OCI-LY1 (cell line): ENCODE measurements at regions not wholly inside any gene's neighbourhood (a gene's known extent, or its start where the extent isn't known, plus 50 kb on each side); places are given as distances from the start of the nearest gene placed in this dataset.

Experiments
- H2AFZ ChIP-seq: fragments of 200-600 bp; sonication (generic), shearing (Covaris generic); 2 replicates; pipeline ENCODE4 v1.6.0; 2014; ENCODE audit warnings: antibody characterized with exemption, mild to moderate bottlenecking, low read length
- H3F3A ChIP-seq: fragments of 200-600 bp; sonication (generic), shearing (Covaris generic); 2 replicates; pipeline ENCODE4 v1.6.0; 2014; ENCODE audit warnings: mild to moderate bottlenecking, antibody characterized with exemption, low read length, moderate library complexity; ENCODE audit not compliant: insufficient read depth
- H3K27ac ChIP-seq: fragments of 200-600 bp; sonication (generic); 2 replicates; pipeline ENCODE4 v1.5.1; 2014; ENCODE audit warnings: low read length, mixed run types, mild to moderate bottlenecking, low read depth; ENCODE audit not compliant: poor library complexity, severe bottlenecking
- H3K27me3 ChIP-seq: fragments of 200-600 bp; sonication (generic); 2 replicates; pipeline ENCODE4 v1.6.0; 2014; ENCODE audit warnings: antibody characterized with exemption, mild to moderate bottlenecking, low read length, moderate library complexity; ENCODE audit not compliant: insufficient read depth
- H3K36me3 ChIP-seq: fragments of 200-600 bp; sonication (generic); 2 replicates; pipeline ENCODE4 v1.6.1; 2014; ENCODE audit warnings: mild to moderate bottlenecking, antibody characterized with exemption, low read length, moderate library complexity, mixed read lengths; ENCODE audit not compliant: insufficient read depth
- H3K4me1 ChIP-seq: fragments of 200-600 bp; sonication (generic); 2 replicates; pipeline ENCODE4 v1.5.1; 2014; ENCODE audit warnings: mild to moderate bottlenecking, low read length, moderate library complexity; ENCODE audit not compliant: insufficient read depth, severe bottlenecking
- H3K4me2 ChIP-seq: fragments of 200-600 bp; sonication (generic), shearing (Covaris generic); 2 replicates; pipeline ENCODE4 v1.6.1; 2014; ENCODE audit warnings: low read length
- H3K4me3 ChIP-seq: fragments of 200-600 bp; sonication (generic); 2 replicates; pipeline ENCODE4 v1.5.1; 2014; ENCODE audit warnings: low read length, low read depth, mild to moderate bottlenecking, mixed read lengths; ENCODE audit not compliant: poor library complexity, severe bottlenecking
- H3K79me2 ChIP-seq: fragments of 200-600 bp; shearing (Covaris generic); 2 replicates; pipeline ENCODE4 v1.6.1; 2016; ENCODE audit warnings: mixed run types, low read length, mixed read lengths; ENCODE audit not compliant: insufficient read depth
- H3K9ac ChIP-seq: fragments of 200-600 bp; sonication (generic), shearing (Covaris generic); 2 replicates; pipeline ENCODE4 v1.6.1; 2014; ENCODE audit warnings: mild to moderate bottlenecking, low read length, mixed read lengths
- H3K9me2 ChIP-seq: fragments of 200-600 bp; sonication (generic), shearing (Covaris generic); 2 replicates; pipeline ENCODE4 v1.6.1; 2014; ENCODE audit warnings: low read depth, mild to moderate bottlenecking, low read length, mixed read lengths
- H3K9me3 ChIP-seq: fragments of 200-600 bp; shearing (Covaris generic); 2 replicates; pipeline ENCODE4 v1.6.1; 2014; ENCODE audit warnings: low read length, mixed read lengths
- H4K20me1 ChIP-seq: fragments of 200-600 bp; sonication (generic), shearing (Covaris generic); 2 replicates; pipeline ENCODE4 v1.6.0; 2016; ENCODE audit warnings: mild to moderate bottlenecking, low read length; ENCODE audit not compliant: insufficient read depth
- CTCF ChIP-seq: fragments of 200-600 bp; sonication (generic), shearing (Covaris generic); IDR thresholded peaks from 2 replicates; pipeline ENCODE4 v1.5.1; 2017; ENCODE audit warnings: mild to moderate bottlenecking, antibody characterized with exemption, low read length, moderate library complexity, mixed read lengths
- EZH2 ChIP-seq: fragments of 200-600 bp; sonication (generic), shearing (Covaris generic); IDR thresholded peaks from 2 replicates; pipeline ENCODE4 v1.8.0; 2017; ENCODE audit warnings: borderline replicate concordance, mixed run types, mild to moderate bottlenecking, antibody characterized with exemption, low read length, moderate library complexity, mixed read lengths

- Histone ChIP-seq H3K27ac (no peak overlapping the region), H3K4me2 (no peak overlapping the region), H3K4me1 (no peaks in the 10 kb centered on the region), H2AFZ (no peak overlapping the region), H3K4me3 (no peak overlapping the region), H3K9ac (no peak overlapping the region), H3K9me2 (no peaks in the 10 kb centered on the region), H3K79me2 (no peaks in the 10 kb centered on the region), H3K27me3 (no peaks in the 10 kb centered on the region), H3K9me3 (no peaks in the 10 kb centered on the region), H3F3A (no peaks in the 10 kb centered on the region), H4K20me1 (no peaks in the 10 kb centered on the region), H3K36me3 (no peaks in the 10 kb centered on the region)
- TF ChIP-seq EZH2 (no peak), CTCF (no peak)
Observed at GRCh38 chr21:16580661-16581060, 850.9 kb downstream of the USP25 start.

GRCh38 chr21:16583556-16583955 is 853.8 kb downstream of the USP25 start:
- no peak for TF ChIP-seq CTCF
- no peaks in the 10 kb centered on the region for H3K36me3 ChIP-seq
- no peaks in the 10 kb centered on the region for H3K9me2 ChIP-seq
- no peak overlapping the region for H2AFZ ChIP-seq
- no peaks in the 10 kb centered on the region for H3K9me3 ChIP-seq
- H3K4me3 ChIP-seq: no peak overlapping the region
- no peaks in the 10 kb centered on the region for H3K4me1 ChIP-seq
- H4K20me1 ChIP-seq: no peaks in the 10 kb centered on the region
- H3K4me2 ChIP-seq: no peak overlapping the region
- no peak overlapping the region for H3K27ac ChIP-seq
- H3K79me2 ChIP-seq: no peaks in the 10 kb centered on the region
- no peak overlapping the region for H3K9ac ChIP-seq
- no peaks in the 10 kb centered on the region for H3F3A ChIP-seq
- no peaks in the 10 kb centered on the region for H3K27me3 ChIP-seq

- Histone ChIP-seq H3K9me2 (no peaks in the 10 kb centered on the region), H3K4me3 (no peak overlapping the region), H3K4me2 (no peak overlapping the region), H3K4me1 (no peaks in the 10 kb centered on the region), H2AFZ (no peak overlapping the region), H3K79me2 (no peaks in the 10 kb centered on the region), H3K36me3 (no peaks in the 10 kb centered on the region), H3K9me3 (no peaks in the 10 kb centered on the region), H3F3A (no peaks in the 10 kb centered on the region), H4K20me1 (no peaks in the 10 kb centered on the region), H3K9ac (no peak overlapping the region), H3K27ac (no peak overlapping the region), H3K27me3 (no peaks in the 10 kb centered on the region)
- TF ChIP-seq EZH2 (no peak), CTCF (no peak)
Observed at GRCh38 chr21:16584756-16585155, 855.0 kb downstream of the USP25 start.
